GM21526 (cell line): ENCODE measurements at regions not wholly inside any gene's neighbourhood (a gene's known extent, or its start where the extent isn't known, plus 50 kb on each side); places are given as distances from the start of the nearest gene placed in this dataset.
"Not testable (repeated sequence)": the region's sequence is repeated elsewhere in the genome, so short reads cannot be mapped to it uniquely, and the experiment has no call there.

ENCODE experiments used
- ATAC-seq: cut with Tn5 transposase; IDR thresholded peaks from one replicate; pipeline ENCODE4 v1.9.1; 2021; ENCODE audit warnings: moderate library complexity; ENCODE audit not compliant: unreplicated experiment, low FRiP score

- no peak for ATAC-seq
Measured at GRCh38 chr12:47316609-47317049, 236.9 kb upstream of the AMIGO2 start.

- ATAC-seq = no peak
Measured at GRCh38 chr12:47314996-47315395, 235.2 kb upstream of the AMIGO2 start.

- peak; percentile 80 for ATAC-seq
Measured at GRCh38 chr12:47312808-47313426, 233.2 kb upstream of the AMIGO2 start.

GRCh38 chr12:47312147-47312546 lies 232.4 kb upstream of the AMIGO2 start:
- no peak for ATAC-seq

- ATAC-seq = no peak
Measured at GRCh38 chr12:47311568-47311967, 231.8 kb upstream of the AMIGO2 start.

GRCh38 chr12:47311010-47311409 lies 231.3 kb upstream of the AMIGO2 start:
- no peak for ATAC-seq

GRCh38 chr12:47308672-47309071 lies 228.9 kb upstream of the AMIGO2 start:
- ATAC-seq = no peak

GRCh38 chr12:47307680-47308399 lies 228.1 kb upstream of the AMIGO2 start:
- ATAC-seq = peak; percentile 75

GRCh38 chr12:47306773-47307679 lies 227.3 kb upstream of the AMIGO2 start:
- not testable (repeated sequence) for ATAC-seq

GRCh38 chr12:47306130-47306529 lies 226.4 kb upstream of the AMIGO2 start:
- no peak for ATAC-seq

GRCh38 chr12:47305464-47305863 lies 225.7 kb upstream of the AMIGO2 start:
- ATAC-seq = no peak

GRCh38 chr12:47303995-47304560 lies 224.3 kb upstream of the AMIGO2 start:
- ATAC-seq = no peak

GRCh38 chr12:47303207-47303606 lies 223.4 kb upstream of the AMIGO2 start:
- no peak for ATAC-seq

- ATAC-seq = peak; percentile 65
Measured at GRCh38 chr12:47302111-47302671, 222.4 kb upstream of the AMIGO2 start.

- no peak for ATAC-seq
Measured at GRCh38 chr12:47299586-47299985, 219.8 kb upstream of the AMIGO2 start.

- ATAC-seq = no peak
Measured at GRCh38 chr12:47297993-47298392, 218.2 kb upstream of the AMIGO2 start.

GRCh38 chr12:47296828-47297227 lies 217.1 kb upstream of the AMIGO2 start:
- ATAC-seq = no peak

- ATAC-seq = no peak
Measured at GRCh38 chr12:47293406-47293805, 213.6 kb upstream of the AMIGO2 start.

- ATAC-seq = no peak
Measured at GRCh38 chr12:47286676-47287075, 206.9 kb upstream of the AMIGO2 start.
